22Rv1 (cell line): ENCODE measurements at regions not wholly inside any gene's neighbourhood (a gene's known extent, or its start where the extent isn't known, plus 50 kb on each side); places are given as distances from the start of the nearest gene placed in this dataset.

ENCODE experiments used
- ZFX ChIP-seq: fragments of 450-650 bp; IDR thresholded peaks from 2 replicates; pipeline ENCODE4 v1.6.1; 2017; ENCODE audit warnings: antibody characterized with exemption, borderline replicate concordance
- TF ChIP-seq, protein P1 (sequence below): fragments of 450-650 bp; IDR thresholded peaks from 2 replicates; pipeline ENCODE4 v1.5.1; 2017; ENCODE audit warnings: mild to moderate bottlenecking

- TF ChIP-seq, protein P1, sequence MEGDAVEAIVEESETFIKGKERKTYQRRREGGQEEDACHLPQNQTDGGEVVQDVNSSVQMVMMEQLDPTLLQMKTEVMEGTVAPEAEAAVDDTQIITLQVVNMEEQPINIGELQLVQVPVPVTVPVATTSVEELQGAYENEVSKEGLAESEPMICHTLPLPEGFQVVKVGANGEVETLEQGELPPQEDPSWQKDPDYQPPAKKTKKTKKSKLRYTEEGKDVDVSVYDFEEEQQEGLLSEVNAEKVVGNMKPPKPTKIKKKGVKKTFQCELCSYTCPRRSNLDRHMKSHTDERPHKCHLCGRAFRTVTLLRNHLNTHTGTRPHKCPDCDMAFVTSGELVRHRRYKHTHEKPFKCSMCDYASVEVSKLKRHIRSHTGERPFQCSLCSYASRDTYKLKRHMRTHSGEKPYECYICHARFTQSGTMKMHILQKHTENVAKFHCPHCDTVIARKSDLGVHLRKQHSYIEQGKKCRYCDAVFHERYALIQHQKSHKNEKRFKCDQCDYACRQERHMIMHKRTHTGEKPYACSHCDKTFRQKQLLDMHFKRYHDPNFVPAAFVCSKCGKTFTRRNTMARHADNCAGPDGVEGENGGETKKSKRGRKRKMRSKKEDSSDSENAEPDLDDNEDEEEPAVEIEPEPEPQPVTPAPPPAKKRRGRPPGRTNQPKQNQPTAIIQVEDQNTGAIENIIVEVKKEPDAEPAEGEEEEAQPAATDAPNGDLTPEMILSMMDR = no peak
- no peak for TF ChIP-seq ZFX
These were observed 289.1 kb upstream of the ISX start for GRCh38 chr22:34776817-34777216.
